Right ventricle myocardium superior (tissue), 1 donor: ENCODE measurements at regions not wholly inside any gene's neighbourhood (a gene's known extent, or its start where the extent isn't known, plus 50 kb on each side); places are given as distances from the start of the nearest gene placed in this dataset.

Experiments used
- ATAC-seq: fragments of 200-7000 bp; cut with Tn5 transposase; one replicate; pipeline ENCODE4 v1.9.1; 2020; ENCODE audit warnings: mild to moderate bottlenecking; ENCODE audit not compliant: poor library complexity
- DNase-seq: peaks from one replicate; pipeline ENCODE4 v3.0.0-alpha.2; 2020
- intact Hi-C: fragments of 100-400 bp; cut with DNase I; formaldehyde crosslinking; loops from one replicate; pipeline ENCODE4 v1.11.2; 2022
- donor health status: DM: no; HTN: yes; CAD: no; lungs with severe emphysema.

DNA sequence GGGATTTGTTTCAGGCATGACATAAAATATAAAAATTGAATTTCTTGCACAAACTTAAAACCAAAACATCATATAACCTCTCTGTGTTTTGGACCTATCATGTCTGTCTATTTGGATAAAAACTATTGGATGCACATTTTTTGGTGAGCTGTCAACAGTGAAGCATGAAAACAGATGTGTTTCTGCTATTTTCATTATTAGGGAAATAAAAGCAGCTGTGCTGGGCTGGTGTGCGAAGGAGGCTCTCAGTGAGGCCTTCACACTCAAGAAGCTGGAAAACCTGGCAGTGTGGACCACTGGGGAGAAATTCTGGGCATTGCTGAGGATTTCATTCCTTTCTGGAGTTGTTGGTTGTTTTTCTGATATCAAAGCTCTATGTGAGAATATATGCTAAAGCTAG lies 395.3 kb downstream of the GJA1 start:
- intact Hi-C loops, result no loop called here
- ATAC-seq, result peak; percentile 56
- DNase-seq, result no peak

GRCh38 chr6:121835662-121836061 lies 400.2 kb downstream of the GJA1 start:
- ATAC-seq (no peak), DNase-seq (no peak)
- intact Hi-C loops, result no loop called here

DNA sequence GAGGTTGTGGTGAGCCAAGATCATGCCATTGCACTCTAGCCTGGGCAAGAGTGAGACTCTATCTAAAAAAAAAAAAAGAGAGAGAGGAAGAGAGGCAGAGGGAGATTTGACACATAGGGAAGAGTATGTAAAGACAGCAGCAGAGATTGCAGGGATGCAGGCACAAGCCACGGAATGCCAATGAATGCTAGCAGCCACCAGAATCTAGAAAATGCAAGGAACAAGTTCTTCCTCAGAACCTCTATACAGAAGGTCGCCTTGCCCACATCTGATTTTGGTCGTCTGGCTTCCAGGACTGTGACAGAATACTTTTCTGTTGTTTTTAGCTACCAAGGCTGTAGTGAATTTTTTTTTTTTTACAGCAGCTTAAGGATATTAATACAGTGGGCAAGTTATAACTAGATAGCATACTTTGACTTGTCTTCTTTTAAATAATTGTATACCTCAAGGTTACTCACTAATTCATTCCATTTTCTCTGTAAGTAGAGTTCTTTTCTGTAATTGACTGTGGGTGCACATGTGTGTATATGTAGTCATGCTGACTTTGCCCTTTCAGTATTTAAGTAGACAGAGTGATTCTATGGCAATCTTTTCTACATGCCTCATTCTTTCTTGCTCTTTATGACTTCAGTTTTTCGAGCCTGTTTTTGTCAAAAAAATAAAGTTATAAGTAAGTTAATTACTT lies 402.2 kb downstream of the GJA1 start:
- intact Hi-C loops, result no loop called here
- ATAC-seq (no peak), DNase-seq (no peak)

DNA sequence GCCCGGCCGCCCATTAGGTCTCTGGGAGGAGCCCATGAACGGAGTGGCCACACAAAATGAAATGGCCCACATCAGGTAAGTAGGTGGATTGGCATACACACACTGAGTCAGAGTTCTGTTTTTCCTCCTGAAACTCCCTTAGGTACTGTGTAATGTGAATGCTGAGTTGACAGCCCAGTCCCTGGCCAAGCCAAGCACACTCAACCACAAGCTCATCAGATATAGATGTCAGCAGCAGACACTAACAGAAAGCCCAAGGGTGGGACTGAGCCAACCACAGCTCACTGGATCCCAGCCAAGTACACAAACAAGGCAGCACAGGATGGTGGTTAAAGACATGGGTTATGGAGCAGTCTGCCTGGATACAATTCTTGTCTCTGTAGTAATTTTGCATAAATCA lies 403.4 kb downstream of the GJA1 start:
- ATAC-seq (peak; percentile 95), DNase-seq (peak; percentile 74)
- intact Hi-C loops, result no loop called here

- intact Hi-C loops, result loop anchor here (10.0 kb wide), 1 partner anchor 345 kb away; no protein-coding TSS in a partner anchor
- ATAC-seq (no peak), DNase-seq (no peak)
Observed at GRCh38 chr6:121839896-121840295, 404.4 kb downstream of the GJA1 start.

- no peak for DNase-seq
- intact Hi-C loops, result loop anchor here (5.0 to 10.0 kb wide), 2 partner anchors 340 to 413 kb away; no protein-coding TSS in a partner anchor
- peak; percentile 69 for ATAC-seq
Observed at GRCh38 chr6:121844898-121845297, 409.5 kb downstream of the GJA1 start.

DNA sequence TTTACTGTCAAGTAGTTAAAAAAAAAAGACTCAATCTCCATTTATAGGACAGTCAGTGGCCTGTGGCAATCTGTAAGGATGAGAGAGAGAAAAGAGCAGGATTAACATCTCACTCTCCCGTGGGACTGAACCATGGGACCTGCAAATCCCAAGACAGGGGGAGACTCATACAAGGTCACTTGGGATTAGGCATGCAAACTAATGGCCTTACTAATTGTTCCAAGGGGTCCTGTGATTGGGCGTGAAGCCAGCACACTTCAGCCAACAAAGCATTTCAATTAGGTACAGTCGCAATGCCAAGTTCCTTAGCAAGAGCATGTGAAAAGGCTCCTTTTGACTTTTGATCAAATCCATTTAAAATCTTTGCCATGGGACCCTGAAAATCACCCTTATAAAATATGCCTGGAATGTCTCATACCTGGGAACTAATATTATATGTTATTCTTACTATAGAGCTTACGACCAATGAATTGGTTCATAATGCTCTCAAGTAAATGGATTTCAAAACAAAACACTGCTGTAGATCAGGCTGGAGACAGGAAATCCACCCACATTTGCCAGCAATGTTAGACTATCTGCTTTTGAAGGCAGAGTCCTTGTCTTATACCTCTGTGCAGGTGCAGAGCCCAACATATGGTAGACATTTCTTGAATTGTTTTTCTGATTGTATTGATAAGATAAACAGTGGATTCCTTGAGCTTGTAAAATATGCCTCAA lies 412.5 kb downstream of the GJA1 start:
- DNase-seq (no peak), ATAC-seq (no peak)
- intact Hi-C loops, result loop anchor here (5.0 to 10.0 kb wide), 2 partner anchors 337 to 416 kb away; no protein-coding TSS in a partner anchor

- ATAC-seq (no peak), DNase-seq (no peak)
- intact Hi-C loops, result loop anchor here (5.0 to 10.0 kb wide), 2 partner anchors 336 to 416 kb away; no protein-coding TSS in a partner anchor
Observed at GRCh38 chr6:121848523-121849255, 413.2 kb downstream of the GJA1 start.

DNA sequence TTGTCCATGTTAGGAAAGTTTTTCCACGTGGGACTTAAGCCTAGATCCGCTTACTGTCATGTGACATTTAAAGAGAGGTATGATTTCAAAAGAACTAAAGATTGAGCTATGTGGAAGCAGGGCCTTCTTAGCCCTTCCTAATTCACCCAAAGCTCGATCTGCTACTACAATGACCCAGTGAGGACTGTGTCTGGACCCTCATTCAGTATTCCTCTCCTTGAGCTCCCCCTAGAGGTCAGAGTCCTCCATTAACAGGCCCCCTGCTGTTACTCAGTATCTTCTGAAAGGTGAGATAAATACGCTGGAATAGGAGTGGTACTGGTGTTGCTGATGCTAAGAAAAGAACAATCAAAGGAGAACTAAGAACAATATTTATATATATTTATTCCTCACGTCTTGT lies 414.0 kb downstream of the GJA1 start:
- intact Hi-C loops, result loop anchor here (5.0 to 10.0 kb wide), 2 partner anchors 335 to 417 kb away; no protein-coding TSS in a partner anchor
- DNase-seq, result no peak
- ATAC-seq, result peak; percentile 82

- ATAC-seq (peak; percentile 82), DNase-seq (no peak)
- intact Hi-C loops, result loop anchor here (10.0 kb wide), 1 partner anchor 184 kb away; no protein-coding TSS in a partner anchor
Observed at GRCh38 chr6:121851056-121851455, 415.6 kb downstream of the GJA1 start.

DNA sequence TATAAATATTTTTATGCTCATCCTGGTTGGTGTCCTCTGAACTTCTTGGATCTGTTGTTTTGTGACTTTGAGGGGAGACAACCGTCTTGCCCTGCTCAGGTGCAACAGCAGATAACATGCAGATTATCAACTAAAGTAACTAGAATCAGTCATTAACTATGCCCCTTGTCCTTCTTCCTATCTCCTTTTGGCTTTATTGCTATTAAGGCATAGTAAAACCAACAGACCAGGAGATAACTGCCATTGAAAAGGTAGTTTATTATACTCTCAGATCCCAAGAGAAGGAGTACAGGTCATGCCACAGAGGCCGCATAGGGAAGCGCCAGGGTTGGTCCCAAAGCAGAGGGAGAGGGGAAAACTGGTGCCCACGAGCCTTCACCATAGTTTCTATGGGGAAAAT lies 418.2 kb downstream of the GJA1 start:
- intact Hi-C loops, result loop anchor here (10.0 kb wide), 1 partner anchor 181 kb away; no protein-coding TSS in a partner anchor
- ATAC-seq (no peak), DNase-seq (no peak)

- DNase-seq (no peak), ATAC-seq (no peak)
- intact Hi-C loops, result loop anchor here (10.0 kb wide), 1 partner anchor 179 kb away; no protein-coding TSS in a partner anchor
Observed at GRCh38 chr6:121855521-121855920, 420.1 kb downstream of the GJA1 start.

DNA sequence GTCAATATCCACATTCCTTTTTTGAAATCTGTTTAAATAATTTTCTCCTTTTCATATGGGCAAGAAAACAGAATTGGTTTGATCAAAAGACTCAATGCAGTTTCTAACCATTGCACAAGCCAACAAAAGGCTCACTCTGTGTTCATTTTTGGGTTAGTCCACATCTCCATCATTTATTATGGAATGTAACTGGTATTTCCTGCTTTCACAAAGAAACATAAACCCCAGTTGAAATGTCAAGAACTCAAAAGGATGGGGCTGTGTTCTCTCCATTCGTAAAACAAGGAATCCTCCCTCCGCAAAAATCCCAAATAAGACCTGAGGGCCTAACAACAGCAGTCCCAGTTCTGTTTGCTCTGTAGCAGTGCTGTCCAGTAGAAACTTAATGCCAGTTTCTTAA lies 420.9 kb downstream of the GJA1 start:
- DNase-seq (no peak), ATAC-seq (no peak)
- intact Hi-C loops, result loop anchor here (10.0 kb wide), 1 partner anchor 179 kb away; no protein-coding TSS in a partner anchor

DNA sequence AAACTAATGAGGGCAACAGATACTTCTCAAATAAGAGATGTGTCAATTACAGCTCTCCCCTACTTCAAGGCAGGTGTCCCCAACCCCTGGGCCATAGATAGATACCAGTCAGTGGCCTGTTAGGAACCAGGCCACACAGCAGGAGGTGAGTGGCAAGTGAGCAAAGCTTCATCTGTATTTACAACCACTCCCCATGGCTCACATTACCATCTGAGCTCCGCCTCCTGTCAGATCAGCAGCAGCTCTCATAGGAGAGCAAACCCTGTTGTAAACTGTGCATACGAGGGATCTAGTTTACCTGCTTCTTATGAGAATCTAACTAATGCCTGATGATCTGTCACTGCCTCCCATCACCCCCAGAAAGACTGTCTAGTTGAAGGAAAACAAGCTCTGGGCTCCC lies 422.1 kb downstream of the GJA1 start:
- no peak for DNase-seq
- ATAC-seq, result no peak
- intact Hi-C loops, result loop anchor here (10.0 kb wide), 1 partner anchor 177 kb away; no protein-coding TSS in a partner anchor

DNA sequence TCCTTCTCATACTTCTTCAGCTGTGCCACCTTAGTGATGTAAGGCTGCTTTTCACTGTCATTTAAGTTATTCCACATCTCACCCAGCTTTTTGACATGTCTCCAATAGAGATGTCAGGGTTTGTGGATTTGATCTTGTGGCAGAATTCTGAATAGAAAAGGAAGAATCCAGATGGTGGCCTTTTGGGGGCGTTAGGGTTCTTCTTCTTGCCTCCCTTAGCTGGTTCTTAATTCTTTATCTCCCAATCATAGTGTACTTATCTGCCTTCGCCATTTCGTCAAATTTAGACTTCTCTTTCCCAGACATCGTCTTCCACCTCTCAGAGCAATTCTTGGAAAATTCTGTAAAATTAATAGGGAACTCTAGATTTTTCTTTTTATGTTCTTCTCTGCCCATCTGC lies 422.9 kb downstream of the GJA1 start:
- DNase-seq (no peak), ATAC-seq (no peak)
- intact Hi-C loops, result loop anchor here (10.0 kb wide), 1 partner anchor 176 kb away; no protein-coding TSS in a partner anchor

DNA sequence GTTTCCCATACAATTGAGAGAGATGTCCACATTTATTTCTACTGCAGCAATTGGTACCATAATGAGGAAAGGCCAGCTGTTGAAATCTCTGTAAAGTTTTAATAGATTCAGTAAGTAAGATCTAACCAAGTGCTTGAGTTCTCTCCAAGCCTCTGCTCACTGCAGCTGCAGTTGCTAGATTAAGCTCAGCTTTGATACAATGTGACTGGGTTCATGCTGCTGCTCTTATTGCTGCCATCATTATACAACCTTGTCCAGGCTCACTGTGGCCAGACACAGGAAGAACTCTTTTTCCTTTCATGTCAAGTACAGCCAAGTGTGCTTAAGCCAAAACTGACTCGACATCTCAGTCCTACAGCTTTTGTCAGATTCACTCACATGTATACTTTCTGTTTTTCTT lies 423.5 kb downstream of the GJA1 start:
- intact Hi-C loops, result loop anchor here (10.0 kb wide), 1 partner anchor 176 kb away; no protein-coding TSS in a partner anchor
- no peak for ATAC-seq
- no peak for DNase-seq

GRCh38 chr6:121865811-121866210 lies 430.4 kb downstream of the GJA1 start:
- no peak for ATAC-seq
- no peak for DNase-seq
- intact Hi-C loops, result no loop called here

DNA sequence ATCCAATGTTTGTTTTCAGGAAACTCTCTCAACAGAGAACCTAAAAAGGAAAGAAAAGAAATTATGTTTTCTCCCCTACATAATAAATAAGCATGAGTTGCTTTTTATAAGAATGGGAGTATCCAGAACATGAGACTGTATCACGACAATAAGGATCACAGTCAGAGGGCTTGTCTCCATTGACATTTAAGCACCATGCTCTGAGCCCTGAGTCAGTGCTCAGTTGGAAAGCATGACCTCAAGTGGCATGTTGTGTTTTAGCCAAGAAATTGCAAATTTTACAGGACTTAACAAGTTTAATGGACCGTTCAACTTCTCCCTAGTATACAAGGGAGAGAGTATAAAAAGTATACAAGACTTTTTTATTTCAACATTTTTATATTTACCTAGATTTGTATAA lies 431.6 kb downstream of the GJA1 start:
- ATAC-seq, result no peak
- DNase-seq, result no peak
- intact Hi-C loops, result no loop called here

DNA sequence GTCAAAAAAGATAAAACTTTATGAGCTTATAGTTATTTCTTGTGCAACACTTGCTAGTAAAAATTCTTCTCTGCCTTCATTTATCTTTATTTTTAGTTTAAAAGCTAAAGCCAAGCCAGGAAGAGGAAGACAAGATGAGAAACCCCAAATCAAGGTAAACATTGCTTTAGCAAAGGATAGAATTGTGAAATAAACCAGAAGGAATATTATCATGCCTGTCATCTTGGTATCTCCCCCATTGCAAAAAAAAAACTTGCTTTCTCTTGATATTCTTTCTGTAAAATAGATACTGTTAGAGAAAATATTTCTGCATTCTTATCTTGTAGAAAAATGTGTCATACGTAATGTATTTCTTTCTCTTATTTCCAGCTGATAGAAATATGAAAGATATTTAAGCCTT lies 432.8 kb downstream of the GJA1 start:
- DNase-seq (no peak), ATAC-seq (no peak)
- intact Hi-C loops, result no loop called here
